ENCODE measurements at regions not wholly inside any gene's neighbourhood (a gene's known extent, or its start where the extent isn't known, plus 50 kb on each side); places are given as distances from the start of the nearest gene placed in this dataset.
A peak's percentile ranks its signal among the peaks of the same experiment; 100 is the strongest.

GRCh38 chr22:27240298-27241075 is 561.1 kb downstream of the MN1 start:
- Histone ChIP-seq H3K79me2 (ENCODE audit: insufficient read depth, low read length) (no peaks in the 10 kb centered on the region), H2AFZ (ENCODE audit: low read depth, low read length) (no peak overlapping the region), H3K4me2 (ENCODE audit: low read length) (peak overlapping the region; percentile 54), H3K27me3 (ENCODE audit: insufficient read depth, low read length) (no peaks in the 10 kb centered on the region), H3K4me1 (ENCODE audit: insufficient read depth, low read length) (peaks cover 29% of the 10 kb centered on the region), H3K27ac (ENCODE audit: low read depth, low read length) (peak overlapping the region; percentile 96), H4K20me1 (ENCODE audit: insufficient read depth, low read length) (no peaks in the 10 kb centered on the region), H3K4me3 (ENCODE audit: insufficient read depth, low read depth, low read length) (no peak overlapping the region), H3K9ac (ENCODE audit: low read length) (peak overlapping the region; percentile 76), H3K9me3 (ENCODE audit: insufficient read depth, low read depth, low read length) (peaks cover 3% of the 10 kb centered on the region), H3K36me3 (ENCODE audit: insufficient read depth, low read length) (no peaks in the 10 kb centered on the region)
- Mint-ChIP-seq H3K9me3 (ENCODE audit: unreplicated experiment) (no peaks in the 10 kb centered on the region), H3K27ac (ENCODE audit: unreplicated experiment) (peak overlapping the region; percentile 95), H3K36me3 (ENCODE audit: low read depth, unreplicated experiment) (peaks cover 2% of the 10 kb centered on the region), H3K4me3 (ENCODE audit: unreplicated experiment) (no peak overlapping the region), H3K27me3 (ENCODE audit: low read depth, unreplicated experiment) (no peaks in the 10 kb centered on the region), H3K4me1 (ENCODE audit: low read depth, unreplicated experiment) (peaks cover 25% of the 10 kb centered on the region)
- DNase-seq (ENCODE audit: low read depth): no peak
- peak; percentile 32 for FAIRE-seq
- no peak for TF ChIP-seq EZH2 (IDR thresholded peaks at IDR 0.05; ENCODE audit: insufficient read depth, low read length)

DNA sequence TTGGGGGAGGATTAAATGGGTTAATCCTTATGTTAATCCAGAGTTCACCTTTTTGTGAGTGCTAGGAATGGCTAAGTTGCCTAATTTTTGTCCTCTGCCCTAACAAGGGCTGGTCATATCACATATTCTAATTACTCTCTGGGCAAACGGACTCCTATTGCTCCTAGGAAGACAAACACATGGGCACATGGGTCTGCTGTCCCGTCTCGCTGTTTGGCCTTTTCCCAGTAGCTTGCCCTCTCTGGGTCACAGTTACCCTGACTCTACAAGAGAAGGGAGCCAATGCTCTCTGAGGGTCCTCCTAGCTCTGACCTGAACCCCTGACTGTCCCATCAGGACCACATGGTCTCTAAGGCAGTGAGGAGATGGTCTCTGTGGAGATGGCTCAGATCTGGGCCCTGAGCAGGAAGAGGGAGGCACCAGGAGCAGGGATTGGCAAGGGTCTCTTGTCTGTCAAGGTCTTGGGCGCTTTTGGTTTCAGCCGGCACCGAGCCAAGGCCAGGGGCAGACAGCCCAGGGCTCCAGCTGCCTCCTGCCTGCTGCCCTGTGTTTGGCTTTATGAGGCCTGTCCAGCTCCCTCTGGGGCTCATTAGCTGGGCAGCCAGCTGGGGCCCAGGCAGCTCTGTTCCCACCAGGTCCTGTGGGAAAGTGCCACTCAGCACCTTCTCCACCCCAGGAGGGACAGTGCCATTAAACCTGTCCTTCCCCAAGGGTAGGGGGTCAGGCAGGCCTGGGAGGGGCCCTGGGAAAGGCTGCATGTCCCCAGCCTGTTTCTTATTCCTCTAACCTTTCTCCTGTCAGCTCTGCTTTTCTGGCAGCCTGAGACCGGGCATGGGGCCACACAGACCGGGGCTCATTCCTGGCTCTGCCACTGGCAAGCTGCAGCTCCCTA is 559.9 kb downstream of the MN1 start:
- no peaks in the 10 kb centered on the region for H4K20me1 ChIP-seq (ENCODE audit: insufficient read depth, low read length)
- H3K9ac ChIP-seq (ENCODE audit: low read length): peak overlapping the region; percentile 58
- H3K27ac ChIP-seq (ENCODE audit: low read depth, low read length): peak overlapping the region; percentile 73
- Mint-ChIP-seq H3K9me3 (ENCODE audit: unreplicated experiment) (no peaks in the 10 kb centered on the region), H3K4me1 (ENCODE audit: low read depth, unreplicated experiment) (peaks cover 28% of the 10 kb centered on the region), H3K4me3 (ENCODE audit: unreplicated experiment) (no peak overlapping the region), H3K36me3 (ENCODE audit: low read depth, unreplicated experiment) (peaks cover 2% of the 10 kb centered on the region), H3K27ac (ENCODE audit: unreplicated experiment) (peak overlapping the region; percentile 31), H3K27me3 (ENCODE audit: low read depth, unreplicated experiment) (no peaks in the 10 kb centered on the region)
- no peaks in the 10 kb centered on the region for H3K27me3 ChIP-seq (ENCODE audit: insufficient read depth, low read length)
- DNase-seq (ENCODE audit: low read depth): no peak
- no peak for FAIRE-seq
- no peak overlapping the region for H3K4me2 ChIP-seq (ENCODE audit: low read length)
- H2AFZ ChIP-seq (ENCODE audit: low read depth, low read length): peak overlapping the region; percentile 36
- no peaks in the 10 kb centered on the region for H3K79me2 ChIP-seq (ENCODE audit: insufficient read depth, low read length)
- H3K4me1 ChIP-seq (ENCODE audit: insufficient read depth, low read length): peaks cover 25% of the 10 kb centered on the region
- H3K9me3 ChIP-seq (ENCODE audit: insufficient read depth, low read depth, low read length): peaks cover 3% of the 10 kb centered on the region
- H3K4me3 ChIP-seq (ENCODE audit: insufficient read depth, low read depth, low read length): no peak overlapping the region
- TF ChIP-seq, protein P1, sequence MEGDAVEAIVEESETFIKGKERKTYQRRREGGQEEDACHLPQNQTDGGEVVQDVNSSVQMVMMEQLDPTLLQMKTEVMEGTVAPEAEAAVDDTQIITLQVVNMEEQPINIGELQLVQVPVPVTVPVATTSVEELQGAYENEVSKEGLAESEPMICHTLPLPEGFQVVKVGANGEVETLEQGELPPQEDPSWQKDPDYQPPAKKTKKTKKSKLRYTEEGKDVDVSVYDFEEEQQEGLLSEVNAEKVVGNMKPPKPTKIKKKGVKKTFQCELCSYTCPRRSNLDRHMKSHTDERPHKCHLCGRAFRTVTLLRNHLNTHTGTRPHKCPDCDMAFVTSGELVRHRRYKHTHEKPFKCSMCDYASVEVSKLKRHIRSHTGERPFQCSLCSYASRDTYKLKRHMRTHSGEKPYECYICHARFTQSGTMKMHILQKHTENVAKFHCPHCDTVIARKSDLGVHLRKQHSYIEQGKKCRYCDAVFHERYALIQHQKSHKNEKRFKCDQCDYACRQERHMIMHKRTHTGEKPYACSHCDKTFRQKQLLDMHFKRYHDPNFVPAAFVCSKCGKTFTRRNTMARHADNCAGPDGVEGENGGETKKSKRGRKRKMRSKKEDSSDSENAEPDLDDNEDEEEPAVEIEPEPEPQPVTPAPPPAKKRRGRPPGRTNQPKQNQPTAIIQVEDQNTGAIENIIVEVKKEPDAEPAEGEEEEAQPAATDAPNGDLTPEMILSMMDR (IDR thresholded peaks at IDR 0.05; ENCODE audit: insufficient read depth, low read depth, low read length): no peak
- TF ChIP-seq EZH2 (IDR thresholded peaks at IDR 0.05; ENCODE audit: insufficient read depth, low read length): no peak
- H3K36me3 ChIP-seq (ENCODE audit: insufficient read depth, low read length): no peaks in the 10 kb centered on the region

DNA sequence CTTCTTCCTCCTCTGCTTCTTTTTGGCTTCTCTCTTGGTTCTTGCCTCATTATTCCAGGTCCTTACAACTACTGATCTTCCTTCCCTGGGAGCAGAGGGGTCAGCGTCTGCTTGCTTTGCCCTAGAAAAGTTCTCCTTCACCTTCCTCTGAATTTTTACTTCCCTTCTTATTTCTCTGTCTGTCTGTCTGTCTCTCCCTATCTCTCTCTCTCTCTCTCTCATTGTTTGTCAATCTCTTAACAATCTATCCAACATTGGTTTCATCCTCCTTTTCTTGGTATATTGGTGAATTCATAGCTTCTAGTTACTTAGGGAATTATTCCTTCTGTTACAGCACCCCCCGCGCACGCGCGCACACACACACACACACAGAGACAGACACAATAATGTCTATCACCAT is 559.1 kb downstream of the MN1 start:
- Mint-ChIP-seq H3K36me3 (ENCODE audit: low read depth, unreplicated experiment) (peaks cover 2% of the 10 kb centered on the region), H3K4me3 (ENCODE audit: unreplicated experiment) (no peak overlapping the region), H3K27ac (ENCODE audit: unreplicated experiment) (no peak overlapping the region), H3K27me3 (ENCODE audit: low read depth, unreplicated experiment) (no peaks in the 10 kb centered on the region), H3K4me1 (ENCODE audit: low read depth, unreplicated experiment) (peaks cover 22% of the 10 kb centered on the region), H3K9me3 (ENCODE audit: unreplicated experiment) (no peaks in the 10 kb centered on the region)
- FAIRE-seq (no peak), DNase-seq (ENCODE audit: low read depth) (no peak)
- no peaks in the 10 kb centered on the region for H4K20me1 ChIP-seq (ENCODE audit: insufficient read depth, low read length)
- no peaks in the 10 kb centered on the region for H3K36me3 ChIP-seq (ENCODE audit: insufficient read depth, low read length)
- peak overlapping the region; percentile 58 for H3K9ac ChIP-seq (ENCODE audit: low read length)
- no peak overlapping the region for H3K4me3 ChIP-seq (ENCODE audit: insufficient read depth, low read depth, low read length)
- TF ChIP-seq, protein P1 (IDR thresholded peaks at IDR 0.05; ENCODE audit: insufficient read depth, low read depth, low read length): no peak
- TF ChIP-seq EZH2 (IDR thresholded peaks at IDR 0.05; ENCODE audit: insufficient read depth, low read length): no peak
- peaks cover 3% of the 10 kb centered on the region for H3K9me3 ChIP-seq (ENCODE audit: insufficient read depth, low read depth, low read length)
- peak overlapping the region; percentile 73 for H3K27ac ChIP-seq (ENCODE audit: low read depth, low read length)
- H3K4me1 ChIP-seq (ENCODE audit: insufficient read depth, low read length): peaks cover 27% of the 10 kb centered on the region
- H3K4me2 ChIP-seq (ENCODE audit: low read length): no peak overlapping the region
- no peaks in the 10 kb centered on the region for H3K27me3 ChIP-seq (ENCODE audit: insufficient read depth, low read length)
- no peaks in the 10 kb centered on the region for H3K79me2 ChIP-seq (ENCODE audit: insufficient read depth, low read length)
- peak overlapping the region; percentile 25 for H2AFZ ChIP-seq (ENCODE audit: low read depth, low read length)

All from astrocyte (in vitro differentiated cells and primary cell).